PC-3 (cell line): ENCODE measurements at regions not wholly inside any gene's neighbourhood (a gene's known extent, or its start where the extent isn't known, plus 50 kb on each side); places are given as distances from the start of the nearest gene placed in this dataset.

Source experiments
- ATAC-seq: fragments of 200-7000 bp; cut with Tn5 transposase; 2 replicates; pipeline ENCODE4 v1.9.1; 2020; ENCODE audit warnings: mild to moderate bottlenecking, moderate library complexity
- BruUV-seq: library from RNA; stranded (reverse); fragments of 400-500 nt; replicated peaks from 2 replicates; lab custom pipeline; 2021; lab: Mats Ljungman, UMichigan
- CTCF ChIA-PET: fragments of 300-600 bp; sonication (Branson Sonifier 250); formaldehyde crosslinking; loops from one replicate; lab custom pipeline; 2022; ENCODE audit warnings: antibody characterized with exemption; lab: Charles Lee
- POLR2A ChIA-PET: fragments of 300-600 bp; sonication (Branson Sonifier 250); formaldehyde crosslinking; loops from one replicate; lab custom pipeline; 2022; ENCODE audit warnings: antibody characterized with exemption; ENCODE audit not compliant: unreplicated experiment; lab: Charles Lee
- DNase-seq: peaks from one replicate; pipeline ENCODE4 v3.0.0-alpha.2; 2015
- H2AFZ ChIP-seq: fragments of 300-600 bp; sonication (generic); 2 replicates; pipeline ENCODE4 v1.6.0; 2016; ENCODE audit warnings: antibody characterized with exemption, low read length
- H3F3A ChIP-seq: fragments of 300-600 bp; sonication (generic); one replicate; pipeline ENCODE4 v1.6.0; 2017; ENCODE audit warnings: antibody characterized with exemption, low read length, control low read depth, mild to moderate bottlenecking; ENCODE audit not compliant: unreplicated experiment
- H3K27ac ChIP-seq: fragments of 300-600 bp; sonication (generic); 2 replicates; pipeline ENCODE4 v1.5.1; 2016; ENCODE audit warnings: mild to moderate bottlenecking, low read length
- H3K27me3 ChIP-seq: fragments of 300-600 bp; sonication (generic); 2 replicates; pipeline ENCODE4 v1.6.1; 2016; ENCODE audit warnings: low read length, mixed read lengths
- H3K36me3 ChIP-seq: fragments of 300-600 bp; sonication (generic); 2 replicates; pipeline ENCODE4 v1.6.1; 2016; ENCODE audit warnings: low read depth, mixed run types, low read length, mixed read lengths
- H3K4me1 ChIP-seq: fragments of 300-600 bp; sonication (generic); 2 replicates; pipeline ENCODE4 v1.5.1; 2016; ENCODE audit warnings: low read length; ENCODE audit not compliant: insufficient read depth
- H3K4me2 ChIP-seq: fragments of 300-600 bp; sonication (generic); 2 replicates; pipeline ENCODE4 v1.6.0; 2016; ENCODE audit warnings: low read length
- H3K4me3 ChIP-seq: fragments of 300-600 bp; sonication (generic); 2 replicates; pipeline ENCODE4 v1.5.1; 2016; ENCODE audit warnings: mild to moderate bottlenecking, low read length, mixed read lengths
- H3K79me2 ChIP-seq: fragments of 300-600 bp; sonication (generic); 2 replicates; pipeline ENCODE4 v1.6.1; 2017; ENCODE audit warnings: low read length, mixed read lengths
- H3K9ac ChIP-seq: fragments of 300-600 bp; sonication (generic); 2 replicates; pipeline ENCODE4 v1.6.0; 2016; ENCODE audit warnings: mild to moderate bottlenecking, low read length
- H3K9me2 ChIP-seq: fragments of 300-600 bp; sonication (generic); replicated peaks from 2 replicates; pipeline ENCODE4 v1.6.1; 2016; ENCODE audit warnings: mixed run types, low read length, mixed read lengths
- H3K9me3 ChIP-seq: fragments of 300-600 bp; sonication (generic); 2 replicates; pipeline ENCODE4 v1.6.1; 2016; ENCODE audit warnings: low read length, mixed read lengths
- H4K20me1 ChIP-seq: fragments of 300-600 bp; sonication (generic); 2 replicates; pipeline ENCODE4 v1.6.1; 2016; ENCODE audit warnings: low read length, mixed read lengths
- CTCF ChIP-seq: fragments of 300-600 bp; sonication (generic); conservative IDR thresholded peaks from 2 replicates; pipeline ENCODE4 v1.5.1; 2017; ENCODE audit warnings: antibody characterized with exemption, low read depth, mild to moderate bottlenecking, low read length
- EZH2 ChIP-seq: fragments of 300-600 bp; sonication (generic); IDR thresholded peaks from one replicate; pipeline ENCODE4 v1.6.1; 2017; ENCODE audit warnings: antibody characterized with exemption, mild to moderate bottlenecking, low read length; ENCODE audit not compliant: unreplicated experiment
- EZH2phosphoT487 ChIP-seq: fragments of 300-600 bp; sonication (generic); IDR thresholded peaks from 2 replicates; pipeline ENCODE4 v1.6.1; 2018; ENCODE audit warnings: mild to moderate bottlenecking, antibody characterized with exemption, low read length, borderline replicate concordance
- intact Hi-C: fragments of 100-400 bp; cut with micrococcal nuclease; formaldehyde crosslinking; loops from 2 replicates; pipeline ENCODE4 v1.9.0; 2023

DNA sequence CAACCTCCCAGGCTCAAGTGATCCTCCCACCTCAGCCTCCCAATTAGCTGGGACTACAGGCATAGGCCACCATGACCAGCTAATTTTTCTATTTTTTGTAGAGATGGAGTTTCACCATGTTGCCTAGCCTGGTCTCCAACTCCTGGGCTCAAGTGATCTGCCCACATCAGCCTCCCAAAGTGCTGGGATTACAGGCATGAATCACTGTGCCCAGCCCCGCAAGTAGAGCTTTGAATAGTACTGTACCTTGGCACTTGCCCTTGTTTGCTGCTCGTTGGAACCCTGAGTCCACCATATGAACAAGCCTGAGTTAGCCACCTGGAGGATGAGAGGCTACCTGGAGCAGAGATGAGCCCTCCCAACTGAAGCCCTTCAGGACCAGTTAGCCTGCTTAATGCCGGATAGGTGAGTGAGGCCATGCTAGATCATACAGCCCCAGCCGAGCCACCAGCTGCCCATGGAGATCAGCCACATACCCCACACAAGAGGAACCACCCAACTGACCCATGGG is 267.9 kb downstream of the SHQ1 start:
- BruUV-seq: no TSS peak
- Histone ChIP-seq H3F3A (no peaks in the 10 kb centered on the region), H3K36me3 (no peaks in the 10 kb centered on the region), H4K20me1 (no peaks in the 10 kb centered on the region), H3K27ac (no peak overlapping the region), H3K9me2 (no peaks in the 10 kb centered on the region), H3K4me3 (no peak overlapping the region), H3K4me1 (no peaks in the 10 kb centered on the region), H3K27me3 (peaks cover 4% of the 10 kb centered on the region; the same call in 1 of the 2 replicates), H3K4me2 (no peak overlapping the region), H3K9ac (no peak overlapping the region), H3K79me2 (no peaks in the 10 kb centered on the region), H3K9me3 (no peaks in the 10 kb centered on the region), H2AFZ (no peak overlapping the region)
- DNase-seq (no peak), ATAC-seq (no peak)
- POLR2A ChIA-PET: interaction anchor here (0.7 kb wide), 1 partner anchor 9 kb away, joined by 3 read pairs; no protein-coding TSS in a partner anchor
- CTCF ChIA-PET: no interaction called here
- intact Hi-C loops: no loop called here
- TF ChIP-seq EZH2 (no peak), EZH2phosphoT487 (no peak), CTCF (no peak)

GRCh38 chr3:72579581-72580245 is 268.5 kb downstream of the SHQ1 start:
- H3K4me3 ChIP-seq: no peak overlapping the region
- POLR2A ChIA-PET: no interaction called here
- H4K20me1 ChIP-seq: no peaks in the 10 kb centered on the region
- no peaks in the 10 kb centered on the region for H3K9me2 ChIP-seq
- ATAC-seq (no peak), DNase-seq (no peak)
- H3K4me2 ChIP-seq: no peak overlapping the region
- no TSS peak for BruUV-seq
- no peaks in the 10 kb centered on the region for H3K79me2 ChIP-seq
- no peak overlapping the region for H2AFZ ChIP-seq
- CTCF ChIA-PET: no interaction called here
- H3K9me3 ChIP-seq: no peaks in the 10 kb centered on the region
- no peaks in the 10 kb centered on the region for H3K4me1 ChIP-seq
- H3F3A ChIP-seq: no peaks in the 10 kb centered on the region
- H3K27ac ChIP-seq: no peak overlapping the region
- TF ChIP-seq CTCF: no peak
- TF ChIP-seq EZH2phosphoT487: no peak
- no peak for TF ChIP-seq EZH2
- no peaks in the 10 kb centered on the region for H3K36me3 ChIP-seq
- peaks cover 4% of the 10 kb centered on the region; the same call in 1 of the 2 replicates for H3K27me3 ChIP-seq
- intact Hi-C loops: no loop called here
- H3K9ac ChIP-seq: no peak overlapping the region

DNA sequence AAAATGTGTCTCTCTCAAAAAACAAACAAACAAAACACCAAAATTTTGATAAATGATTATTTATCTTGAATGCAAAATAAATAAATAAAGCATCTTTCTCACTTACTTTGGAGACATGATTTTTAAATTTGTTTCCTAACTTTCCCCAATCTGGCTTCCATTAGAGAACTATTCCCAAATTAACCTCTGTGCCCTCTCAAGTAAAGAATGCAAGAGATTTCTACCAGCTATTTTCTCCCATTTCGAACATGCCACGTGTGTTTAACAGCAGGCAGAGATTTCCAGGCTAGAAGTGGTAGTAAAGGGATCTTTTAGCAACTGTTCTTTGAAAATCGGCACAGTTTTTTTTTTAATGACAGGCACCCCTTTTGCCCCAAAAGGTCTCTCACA is 269.1 kb downstream of the SHQ1 start:
- TF ChIP-seq EZH2 (no peak), CTCF (no peak), EZH2phosphoT487 (no peak)
- Histone ChIP-seq H2AFZ (no peak overlapping the region), H3K27ac (no peak overlapping the region), H3K9ac (no peak overlapping the region), H4K20me1 (no peaks in the 10 kb centered on the region), H3F3A (no peaks in the 10 kb centered on the region), H3K4me3 (no peak overlapping the region), H3K4me1 (no peaks in the 10 kb centered on the region), H3K79me2 (no peaks in the 10 kb centered on the region), H3K9me2 (no peaks in the 10 kb centered on the region), H3K36me3 (no peaks in the 10 kb centered on the region), H3K9me3 (no peaks in the 10 kb centered on the region), H3K4me2 (no peak overlapping the region), H3K27me3 (peaks cover 4% of the 10 kb centered on the region; the same call in 1 of the 2 replicates)
- ATAC-seq (no peak), DNase-seq (no peak)
- intact Hi-C loops: no loop called here
- BruUV-seq: no TSS peak
- CTCF ChIA-PET: no interaction called here
- POLR2A ChIA-PET: no interaction called here
